ENCODE measurements at regions not wholly inside any gene's neighbourhood (a gene's known extent, or its start where the extent isn't known, plus 50 kb on each side); places are given as distances from the start of the nearest gene placed in this dataset.

DNA sequence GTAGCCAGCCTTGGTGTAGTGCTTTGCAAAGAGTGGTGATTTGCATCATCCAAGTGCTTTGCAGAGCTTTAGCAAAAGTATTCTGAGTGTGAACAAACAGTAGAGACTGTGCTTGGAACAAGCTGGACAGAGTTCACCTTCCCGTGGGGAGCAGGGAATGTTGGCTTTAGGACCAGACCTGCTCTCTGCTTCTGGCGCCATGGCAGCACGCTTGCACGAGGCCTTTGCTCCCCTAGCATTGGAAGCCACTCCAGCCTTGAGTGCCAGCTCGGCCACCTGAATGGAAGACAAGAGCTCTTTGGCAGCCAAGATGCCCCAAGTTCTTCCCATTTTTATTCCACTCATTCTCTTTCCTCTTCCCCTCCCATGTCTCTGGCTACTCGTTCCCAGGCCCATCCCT, 250.8 kb upstream of the OSR1 start:
- Histone ChIP-seq H3K4me3 (replicated peaks in 1 of 3) (no peak overlapping the region), H3K27me3 (no peaks in the 10 kb centered on the region), H3K9me3 (no peaks in the 10 kb centered on the region), H3K36me3 (no peaks in the 10 kb centered on the region), H3K27ac (no peak overlapping the region), H3K4me1 (no peaks in the 10 kb centered on the region)
- WGBS, 2 donors: 42 to 56% methylated on average over 6 of the region's 6 CpGs
- intact Hi-C loops (cut with DNase I): no loop called here
- DNase-seq: no peak
- TF ChIP-seq, protein P1, sequence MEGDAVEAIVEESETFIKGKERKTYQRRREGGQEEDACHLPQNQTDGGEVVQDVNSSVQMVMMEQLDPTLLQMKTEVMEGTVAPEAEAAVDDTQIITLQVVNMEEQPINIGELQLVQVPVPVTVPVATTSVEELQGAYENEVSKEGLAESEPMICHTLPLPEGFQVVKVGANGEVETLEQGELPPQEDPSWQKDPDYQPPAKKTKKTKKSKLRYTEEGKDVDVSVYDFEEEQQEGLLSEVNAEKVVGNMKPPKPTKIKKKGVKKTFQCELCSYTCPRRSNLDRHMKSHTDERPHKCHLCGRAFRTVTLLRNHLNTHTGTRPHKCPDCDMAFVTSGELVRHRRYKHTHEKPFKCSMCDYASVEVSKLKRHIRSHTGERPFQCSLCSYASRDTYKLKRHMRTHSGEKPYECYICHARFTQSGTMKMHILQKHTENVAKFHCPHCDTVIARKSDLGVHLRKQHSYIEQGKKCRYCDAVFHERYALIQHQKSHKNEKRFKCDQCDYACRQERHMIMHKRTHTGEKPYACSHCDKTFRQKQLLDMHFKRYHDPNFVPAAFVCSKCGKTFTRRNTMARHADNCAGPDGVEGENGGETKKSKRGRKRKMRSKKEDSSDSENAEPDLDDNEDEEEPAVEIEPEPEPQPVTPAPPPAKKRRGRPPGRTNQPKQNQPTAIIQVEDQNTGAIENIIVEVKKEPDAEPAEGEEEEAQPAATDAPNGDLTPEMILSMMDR (IDR thresholded peaks at IDR 0.05): no peak
- no peak for TF ChIP-seq POLR2A (IDR thresholded peaks at IDR 0.05)

DNA sequence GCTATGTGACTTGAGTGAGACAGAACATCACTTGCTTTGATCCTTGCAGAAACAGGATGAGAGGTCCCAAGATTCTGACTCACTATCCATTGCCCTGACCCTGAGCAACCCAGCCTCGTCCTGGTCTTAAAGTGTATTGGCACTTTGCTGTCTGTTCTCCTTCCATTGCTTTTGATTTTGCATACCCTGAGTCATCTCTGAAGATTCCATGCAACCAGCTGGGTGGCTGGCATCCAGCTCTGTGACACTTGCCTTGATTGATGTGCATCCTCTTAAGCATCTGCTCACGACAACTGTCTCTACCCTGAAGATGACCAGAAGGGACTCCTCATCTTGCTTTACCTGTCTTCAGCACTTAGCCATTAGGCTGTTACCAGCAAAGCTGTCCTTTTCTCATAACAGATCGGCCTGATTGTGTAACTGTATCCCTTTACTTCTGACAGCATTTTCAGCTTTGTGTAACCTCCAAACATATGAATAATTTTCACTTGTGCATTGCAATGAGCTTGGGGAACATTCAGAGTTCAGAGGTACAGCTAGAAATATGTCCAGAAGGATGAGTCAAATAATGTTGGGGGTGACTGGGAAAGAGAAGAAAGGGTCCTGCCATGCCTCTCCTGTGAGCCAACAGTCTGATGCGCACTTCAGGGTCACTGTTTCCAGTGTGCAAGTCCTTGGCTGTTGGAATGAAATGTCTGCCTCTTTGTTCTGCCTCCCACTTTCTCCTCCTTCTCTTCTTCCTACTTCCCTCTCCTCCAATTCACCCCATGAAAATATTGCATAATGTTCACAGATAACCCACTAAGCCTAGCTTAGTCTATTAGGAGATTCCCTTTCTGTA, 249.7 kb upstream of the OSR1 start:
- TF ChIP-seq POLR2A (IDR thresholded peaks at IDR 0.05): no peak
- TF ChIP-seq, protein P1 (IDR thresholded peaks at IDR 0.05): no peak
- H3K27ac ChIP-seq: no peak overlapping the region
- DNase-seq: no peak
- 71 to 75% methylated on average over 4 of the region's 4 CpGs for WGBS, 2 donors
- no peaks in the 10 kb centered on the region for H3K36me3 ChIP-seq
- intact Hi-C loops (cut with DNase I): no loop called here
- no peaks in the 10 kb centered on the region for H3K27me3 ChIP-seq
- H3K4me1 ChIP-seq: no peaks in the 10 kb centered on the region
- no peaks in the 10 kb centered on the region for H3K9me3 ChIP-seq
- H3K4me3 ChIP-seq (replicated peaks in 1 of 3): no peak overlapping the region

DNA sequence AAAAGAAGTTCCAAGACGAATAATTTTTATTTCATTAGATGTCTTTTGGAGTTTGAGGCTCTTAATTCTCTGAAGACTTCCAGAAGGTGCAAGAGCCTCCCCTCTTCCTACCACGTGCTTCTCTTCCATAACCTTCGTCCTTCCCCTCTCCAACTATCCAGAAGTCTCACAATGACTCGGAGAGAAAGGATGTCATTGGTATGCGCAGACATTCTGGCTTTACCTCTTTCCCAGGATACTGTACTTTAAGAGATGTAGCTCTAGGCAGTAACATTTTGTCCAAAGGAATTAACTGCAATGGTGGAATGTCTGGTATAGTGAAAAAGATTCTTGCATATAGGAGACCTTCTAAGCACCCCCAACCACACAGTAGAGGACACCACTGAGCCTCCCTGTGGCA, 249.0 kb upstream of the OSR1 start:
- 72 to 79% methylated on average over 5 of the region's 5 CpGs for WGBS, 2 donors
- Histone ChIP-seq H3K9me3 (no peaks in the 10 kb centered on the region), H3K36me3 (no peaks in the 10 kb centered on the region), H3K4me1 (no peaks in the 10 kb centered on the region), H3K27me3 (no peaks in the 10 kb centered on the region), H3K27ac (no peak overlapping the region), H3K4me3 (replicated peaks in 1 of 3) (no peak overlapping the region)
- intact Hi-C loops (cut with DNase I): no loop called here
- no peak for DNase-seq
- TF ChIP-seq, protein P1 (IDR thresholded peaks at IDR 0.05): no peak
- no peak for TF ChIP-seq POLR2A (IDR thresholded peaks at IDR 0.05)

DNA sequence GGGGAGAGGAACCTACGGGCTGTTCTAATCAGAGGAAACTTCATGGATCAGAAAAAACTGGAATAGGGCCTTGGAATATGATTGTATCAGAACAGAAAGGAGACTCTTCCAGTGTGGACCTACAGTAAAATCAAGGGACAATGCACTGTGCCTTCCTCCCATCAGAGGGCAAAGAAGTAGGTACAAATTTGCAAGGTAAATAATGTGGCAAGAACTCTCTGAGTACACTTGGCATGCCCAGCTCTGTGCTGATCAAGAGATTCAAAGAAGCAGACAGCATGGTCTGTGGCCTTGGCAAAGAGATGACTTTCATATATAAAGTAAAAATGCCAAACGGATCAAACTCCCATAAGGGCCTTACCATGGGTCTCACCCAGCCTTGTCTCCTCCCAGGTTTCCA, 242.6 kb upstream of the OSR1 start:
- intact Hi-C loops (cut with DNase I): no loop called here
- TF ChIP-seq, protein P1 (IDR thresholded peaks at IDR 0.05): no peak
- no peak for TF ChIP-seq POLR2A (IDR thresholded peaks at IDR 0.05)
- WGBS, 2 donors: 75 to 89% methylated on average over 2 of the region's 2 CpGs
- H3K4me1 ChIP-seq: no peaks in the 10 kb centered on the region
- no peaks in the 10 kb centered on the region for H3K36me3 ChIP-seq
- DNase-seq: no peak
- H3K9me3 ChIP-seq: no peaks in the 10 kb centered on the region
- H3K27ac ChIP-seq: no peak overlapping the region
- no peak overlapping the region for H3K4me3 ChIP-seq (replicated peaks in 1 of 3)
- H3K27me3 ChIP-seq: no peaks in the 10 kb centered on the region

DNA sequence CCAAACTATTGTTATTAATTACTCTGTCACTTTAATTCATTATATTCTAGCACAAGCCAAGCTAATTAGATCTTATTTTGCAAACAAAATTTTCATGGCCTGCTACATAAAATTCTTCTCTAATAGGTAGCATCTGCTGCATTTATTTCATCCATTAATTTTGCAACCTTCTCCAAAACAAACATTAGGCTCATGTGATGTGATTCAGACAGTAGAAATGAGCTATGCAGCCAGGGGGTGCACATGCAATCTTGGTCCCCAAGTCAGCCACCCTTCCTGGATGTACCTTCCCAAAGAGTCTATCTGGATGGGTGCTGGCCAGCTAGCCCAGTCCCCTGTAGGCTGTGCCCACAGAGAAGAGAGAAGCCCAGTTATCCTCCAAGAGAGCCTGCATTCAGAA, 242.1 kb upstream of the OSR1 start:
- no peak for TF ChIP-seq POLR2A (IDR thresholded peaks at IDR 0.05)
- TF ChIP-seq, protein P1 (IDR thresholded peaks at IDR 0.05): no peak
- Histone ChIP-seq H3K4me1 (no peaks in the 10 kb centered on the region), H3K27ac (no peak overlapping the region), H3K9me3 (no peaks in the 10 kb centered on the region), H3K4me3 (replicated peaks in 1 of 3) (no peak overlapping the region), H3K27me3 (no peaks in the 10 kb centered on the region), H3K36me3 (no peaks in the 10 kb centered on the region)
- intact Hi-C loops (cut with DNase I): no loop called here
- no peak for DNase-seq
